ENCODE measurements at regions not wholly inside any gene's neighbourhood (a gene's known extent, or its start where the extent isn't known, plus 50 kb on each side); places are given as distances from the start of the nearest gene placed in this dataset.

GRCh38 chr15:37791693-37792092, 142.7 kb upstream of the TMCO5A start:
- no peak overlapping the region for H3K27ac ChIP-seq (ENCODE audit: low read length)
- H3K4me3 ChIP-seq (ENCODE audit: low read depth in 2 of 2, low read length in 2 of 2) = no peak overlapping the region
- BruUV-seq (replicated peaks) = no TSS peak
- H3K36me3 ChIP-seq (ENCODE audit: control insufficient read depth, insufficient read depth, low read length) = no peaks in the 10 kb centered on the region
- ATAC-seq = no peak
- in situ Hi-C loops (cut with HindIII; ENCODE audit: low pct_unique_long_range_greater_than_20kb, low sequenced_read_pairs) (no loop called here), intact Hi-C loops (cut with micrococcal nuclease; ENCODE audit: unreplicated experiment) (no loop called here)
- H3K4me1 ChIP-seq (ENCODE audit: control insufficient read depth, insufficient read depth, low read length) = no peaks in the 10 kb centered on the region
- TF ChIP-seq CTCF (IDR thresholded peaks at IDR 0.05) = no peak
- TF ChIP-seq SIN3A (IDR thresholded peaks at IDR 0.05; ENCODE audit: borderline replicate concordance, insufficient read depth, low read depth, low read length) = no peak
- TF ChIP-seq REST (IDR thresholded peaks at IDR 0.05; ENCODE audit: insufficient read depth in 1 of 2, low read depth in 2 of 2, low read length in 1 of 2) = no peak
- no peak for TF ChIP-seq TCF7L2 (IDR thresholded peaks at IDR 0.05; ENCODE audit: low read depth, low read length)
- TF ChIP-seq POLR2AphosphoS5 (IDR thresholded peaks at IDR 0.05; ENCODE audit: low read depth, low read length) = no peak
- no peaks in the 10 kb centered on the region for H3K27me3 ChIP-seq (ENCODE audit: control insufficient read depth, insufficient read depth, low read length)
- ChIA-PET POLR2A (no interaction called here), CTCF (no interaction called here)
- peaks cover 2% of the 10 kb centered on the region; the same call in 1 of the 2 replicates for H3K9me3 ChIP-seq (ENCODE audit: control insufficient read depth, insufficient read depth, low read depth, low read length)
- DNase-seq (ENCODE audit: low read depth, low spot score) = no peak

GRCh38 chr15:37792351-37792750, 142.1 kb upstream of the TMCO5A start:
- TF ChIP-seq POLR2AphosphoS5 (IDR thresholded peaks at IDR 0.05; ENCODE audit: low read depth, low read length) (no peak), SIN3A (IDR thresholded peaks at IDR 0.05; ENCODE audit: borderline replicate concordance, insufficient read depth, low read depth, low read length) (no peak), TCF7L2 (IDR thresholded peaks at IDR 0.05; ENCODE audit: low read depth, low read length) (no peak), CTCF (IDR thresholded peaks at IDR 0.05) (no peak), REST (IDR thresholded peaks at IDR 0.05; ENCODE audit: insufficient read depth in 1 of 2, low read depth in 2 of 2, low read length in 1 of 2) (no peak)
- POLR2A ChIA-PET = no interaction called here
- DNase-seq (ENCODE audit: low read depth, low spot score) = no peak
- no peak overlapping the region for H3K4me3 ChIP-seq (ENCODE audit: low read depth in 2 of 2, low read length in 2 of 2)
- no peak overlapping the region for H3K27ac ChIP-seq (ENCODE audit: low read length)
- no TSS peak for BruUV-seq (replicated peaks)
- no peak for ATAC-seq
- H3K9me3 ChIP-seq (ENCODE audit: control insufficient read depth, insufficient read depth, low read depth, low read length) = no peaks in the 10 kb centered on the region
- CTCF ChIA-PET = no interaction called here
- in situ Hi-C loops (cut with HindIII; ENCODE audit: low pct_unique_long_range_greater_than_20kb, low sequenced_read_pairs) (no loop called here), intact Hi-C loops (cut with micrococcal nuclease; ENCODE audit: unreplicated experiment) (no loop called here)
- H3K4me1 ChIP-seq (ENCODE audit: control insufficient read depth, insufficient read depth, low read length) = no peaks in the 10 kb centered on the region
- H3K36me3 ChIP-seq (ENCODE audit: control insufficient read depth, insufficient read depth, low read length) = no peaks in the 10 kb centered on the region
- no peaks in the 10 kb centered on the region for H3K27me3 ChIP-seq (ENCODE audit: control insufficient read depth, insufficient read depth, low read length)

Measured in Panc1 (cell line).